Astrocyte of the cerebellum (primary cell): ENCODE measurements at regions not wholly inside any gene's neighbourhood (a gene's known extent, or its start where the extent isn't known, plus 50 kb on each side); places are given as distances from the start of the nearest gene placed in this dataset.

Source experiments
- DNase-seq: peaks from one replicate; pipeline ENCODE4 v3.0.0-alpha.2; 2011; ENCODE audit warnings: low read depth
- H3K4me3 ChIP-seq: 2 replicates; pipeline ENCODE4 v1.5.1; 2011; ENCODE audit warnings: mild to moderate bottlenecking, low read depth, low read length, moderate library complexity
- CTCF ChIP-seq: IDR thresholded peaks from 2 replicates; pipeline ENCODE4 v1.5.1; 2012; ENCODE audit warnings: low read length, low read depth, moderate library complexity, mild to moderate bottlenecking; ENCODE audit errors: missing control alignments
- in situ Hi-C: cut with HindIII; loops from 2 replicates; pipeline ENCODE4 v1.10.0; 2017; ENCODE audit warnings: low sequenced_read_pairs

DNA sequence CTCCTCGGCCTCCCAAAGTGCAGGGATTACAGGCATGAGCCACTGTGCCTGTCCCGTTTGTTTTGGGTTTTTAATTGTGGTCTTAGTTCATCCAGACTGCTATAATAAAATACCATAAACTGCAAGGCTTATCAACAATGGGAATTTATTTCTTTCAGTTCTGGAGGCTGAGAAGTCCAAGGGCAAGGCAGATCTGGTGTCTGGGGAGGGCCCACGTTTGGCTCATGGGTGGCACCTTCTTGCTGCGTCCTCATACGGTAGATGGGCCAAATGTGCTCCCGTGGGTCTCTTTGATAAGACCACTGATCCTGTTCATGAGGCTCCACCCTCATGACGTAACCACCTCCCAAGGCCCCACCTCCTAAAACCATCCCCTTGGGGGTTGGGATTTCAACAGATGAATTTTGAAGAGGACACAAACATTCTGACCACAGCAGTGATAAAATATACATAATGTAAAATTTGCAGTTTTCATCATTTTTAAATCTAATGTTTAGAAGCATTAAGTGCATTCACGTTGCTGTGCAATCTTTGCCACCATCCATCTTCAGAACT is 133.4 kb upstream of the ERRFI1 start:
- TF ChIP-seq CTCF, result no peak
- in situ Hi-C loops, result no loop called here
- no peak overlapping the region for H3K4me3 ChIP-seq
- no peak for DNase-seq

- in situ Hi-C loops, result no loop called here
- no peak for TF ChIP-seq CTCF
- DNase-seq, result no peak
- H3K4me3 ChIP-seq, result no peak overlapping the region
Observed at GRCh38 chr1:8158995-8159394, 132.9 kb upstream of the ERRFI1 start.

- no peak for DNase-seq
- TF ChIP-seq CTCF, result no peak
- no peak overlapping the region for H3K4me3 ChIP-seq
- in situ Hi-C loops, result no loop called here
Observed at GRCh38 chr1:8157765-8158164, 131.7 kb upstream of the ERRFI1 start.

DNA sequence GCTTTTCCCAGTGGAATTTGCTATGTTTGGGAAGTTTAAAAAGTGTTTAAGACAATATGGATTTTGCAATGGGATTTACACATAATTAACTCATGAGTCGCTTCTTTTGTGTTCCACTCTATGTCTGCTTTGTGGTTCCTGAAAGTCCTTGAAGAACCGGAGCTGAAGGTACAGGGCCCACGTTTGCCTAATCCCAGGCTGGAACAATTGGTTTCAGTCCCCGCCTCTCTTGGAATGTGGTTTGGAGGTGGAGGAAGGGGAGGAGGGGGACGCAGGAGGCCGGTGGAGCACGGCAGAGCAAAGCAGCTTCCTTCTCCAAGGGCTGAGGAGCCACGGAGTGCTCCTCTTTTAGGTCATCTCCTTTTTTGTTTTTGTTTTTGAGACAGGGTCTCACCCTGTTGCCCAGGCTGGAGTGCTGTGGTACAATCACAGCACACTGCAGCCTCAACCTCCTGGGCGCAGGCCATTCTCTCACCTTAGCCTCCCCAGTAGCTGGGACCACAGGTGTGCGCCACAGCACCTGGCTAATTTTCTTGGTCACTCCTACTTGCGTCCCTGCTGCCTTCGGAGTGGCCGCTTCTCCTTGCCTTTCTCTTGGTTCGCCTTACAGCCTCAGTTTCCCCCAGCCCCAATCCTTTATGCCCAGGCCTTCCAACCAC is 129.5 kb upstream of the ERRFI1 start:
- TF ChIP-seq CTCF, result no peak
- no peak overlapping the region for H3K4me3 ChIP-seq
- DNase-seq, result no peak
- in situ Hi-C loops, result no loop called here

GRCh38 chr1:8154621-8155052 is 128.5 kb upstream of the ERRFI1 start:
- TF ChIP-seq CTCF, result no peak
- H3K4me3 ChIP-seq, result no peak overlapping the region
- in situ Hi-C loops, result no loop called here
- DNase-seq, result no peak

- TF ChIP-seq CTCF, result no peak
- in situ Hi-C loops, result no loop called here
- no peak for DNase-seq
- H3K4me3 ChIP-seq, result no peak overlapping the region
Observed at GRCh38 chr1:8153961-8154360, 127.9 kb upstream of the ERRFI1 start.
